ENCODE measurements at regions not wholly inside any gene's neighbourhood (a gene's known extent, or its start where the extent isn't known, plus 50 kb on each side); places are given as distances from the start of the nearest gene placed in this dataset.
"Not testable (repeated sequence)": the region's sequence is repeated elsewhere in the genome, so short reads cannot be mapped to it uniquely, and the experiment has no call there.

DNA sequence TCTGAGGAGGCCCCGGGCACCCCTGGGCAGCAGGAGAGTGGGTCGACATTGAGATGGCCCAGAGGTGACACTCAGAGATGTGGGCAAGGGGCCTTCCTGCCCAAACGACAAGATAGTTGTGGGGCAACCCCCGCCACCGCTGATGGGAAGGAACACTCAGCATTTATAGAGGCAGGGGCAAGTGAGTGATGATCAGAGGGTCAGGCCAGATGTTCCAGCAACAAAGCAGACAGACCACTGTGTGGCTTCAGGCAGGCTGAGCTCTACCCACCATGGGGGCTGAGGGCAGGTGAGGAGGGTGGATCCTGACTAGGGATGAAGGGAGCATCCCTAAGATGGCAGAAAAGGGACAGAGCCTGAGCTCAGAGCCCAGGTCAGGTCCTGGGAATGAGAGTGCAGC, 362.7 kb downstream of the PTPRU start:
- H3K4me3 ChIP-seq (ENCODE audit: low read depth, low read length) = no peak overlapping the region

DNA sequence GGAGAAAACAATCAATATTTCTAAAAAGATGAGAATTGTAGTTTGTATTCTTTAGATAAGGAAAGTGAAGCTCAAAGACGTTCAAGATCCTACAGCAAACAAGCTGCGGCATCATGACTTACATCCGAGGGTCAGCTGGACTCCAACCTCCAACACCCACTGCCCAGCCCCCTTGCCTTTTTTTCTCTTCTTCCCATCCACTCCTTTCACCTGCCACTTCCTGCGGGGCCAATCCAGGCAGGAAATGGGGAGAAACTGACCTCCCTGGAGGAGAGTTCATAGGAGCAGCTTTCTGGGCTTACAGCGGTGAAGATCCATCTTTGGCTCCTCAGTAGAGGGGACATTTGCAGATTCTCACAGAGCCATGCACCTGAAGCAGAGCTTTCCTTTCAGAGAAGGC, 361.5 kb downstream of the PTPRU start:
- H3K4me3 ChIP-seq (ENCODE audit: low read depth, low read length) = no peak overlapping the region

DNA sequence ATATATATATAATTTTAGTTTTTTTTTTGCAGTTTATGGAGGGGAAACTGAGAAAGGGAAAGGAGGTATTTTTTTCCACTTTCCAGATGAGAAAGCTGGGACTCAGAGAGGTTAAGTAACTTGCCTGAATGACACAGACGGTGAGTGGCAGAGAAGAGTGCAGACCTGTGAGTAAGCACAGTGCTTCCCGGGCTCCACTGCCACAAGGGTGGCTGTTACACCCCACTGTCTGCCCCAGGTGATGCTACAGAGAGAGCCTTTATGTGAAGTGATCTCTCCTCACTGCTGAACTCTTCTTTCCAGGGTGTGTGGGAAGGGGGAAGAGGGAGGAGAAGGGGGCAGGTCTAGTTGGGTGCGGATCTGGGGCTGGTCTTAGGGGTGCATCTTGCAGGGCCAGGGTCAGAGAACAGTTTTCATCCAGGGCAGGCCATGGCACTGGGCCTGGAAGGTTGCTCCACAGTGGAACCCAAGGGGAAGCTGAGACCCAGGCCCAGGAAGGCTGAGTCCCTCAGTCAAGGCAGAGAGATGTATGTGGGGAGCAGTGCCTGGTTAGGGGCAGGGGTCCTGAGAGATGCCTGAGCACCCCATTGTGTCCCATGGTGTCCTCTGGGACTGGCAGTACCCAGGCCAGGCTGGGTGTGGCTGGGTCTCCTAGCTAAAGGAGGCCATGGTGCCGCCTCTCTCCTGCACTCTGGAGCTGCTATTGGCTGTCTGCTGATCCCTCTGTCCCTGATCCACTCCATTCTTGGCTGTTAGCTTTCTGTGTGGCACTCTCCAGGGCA, 357.5 kb downstream of the PTPRU start:
- no peak overlapping the region for H3K4me3 ChIP-seq (ENCODE audit: low read depth, low read length)

DNA sequence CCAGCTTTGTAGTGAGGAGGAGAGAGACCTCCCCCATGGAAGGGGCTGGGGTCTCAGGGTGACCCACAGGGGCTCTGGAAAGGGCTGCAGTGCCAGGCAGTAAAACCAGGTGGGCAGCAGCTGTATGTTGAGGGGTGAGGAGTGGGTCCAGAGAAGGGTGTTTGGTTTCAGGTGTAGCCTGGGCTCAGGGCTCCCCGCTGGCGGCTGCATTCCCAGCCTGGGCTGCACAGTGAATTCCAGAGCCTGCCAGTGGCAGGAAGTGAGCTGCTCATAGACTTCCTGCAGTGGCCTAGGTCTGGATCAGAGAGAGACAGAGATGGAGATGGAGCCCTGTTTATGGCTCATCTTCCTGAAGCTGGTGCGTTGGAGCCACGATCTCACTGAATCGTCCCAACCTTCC, 356.4 kb downstream of the PTPRU start:
- no peak overlapping the region for H3K4me3 ChIP-seq (ENCODE audit: low read depth, low read length)

DNA sequence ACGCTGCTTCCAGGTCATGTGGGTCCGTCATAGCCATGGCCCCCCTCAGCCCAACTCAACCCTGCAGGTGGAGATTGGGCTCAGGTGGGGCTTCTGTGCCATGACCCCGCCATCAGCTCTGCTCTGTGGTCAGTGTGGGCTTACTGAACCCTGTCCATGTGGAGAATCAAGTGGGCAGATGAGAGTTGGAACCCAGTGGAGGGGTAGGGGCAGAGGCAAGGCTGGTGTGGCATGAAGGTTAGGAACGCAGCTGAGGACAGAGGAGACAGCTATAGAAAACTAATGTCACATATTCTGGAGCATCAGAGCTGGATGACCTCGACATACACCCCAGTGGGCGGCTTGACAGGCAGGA, 355.9 kb downstream of the PTPRU start:
- no peak overlapping the region for H3K4me3 ChIP-seq (ENCODE audit: low read depth, low read length)

DNA sequence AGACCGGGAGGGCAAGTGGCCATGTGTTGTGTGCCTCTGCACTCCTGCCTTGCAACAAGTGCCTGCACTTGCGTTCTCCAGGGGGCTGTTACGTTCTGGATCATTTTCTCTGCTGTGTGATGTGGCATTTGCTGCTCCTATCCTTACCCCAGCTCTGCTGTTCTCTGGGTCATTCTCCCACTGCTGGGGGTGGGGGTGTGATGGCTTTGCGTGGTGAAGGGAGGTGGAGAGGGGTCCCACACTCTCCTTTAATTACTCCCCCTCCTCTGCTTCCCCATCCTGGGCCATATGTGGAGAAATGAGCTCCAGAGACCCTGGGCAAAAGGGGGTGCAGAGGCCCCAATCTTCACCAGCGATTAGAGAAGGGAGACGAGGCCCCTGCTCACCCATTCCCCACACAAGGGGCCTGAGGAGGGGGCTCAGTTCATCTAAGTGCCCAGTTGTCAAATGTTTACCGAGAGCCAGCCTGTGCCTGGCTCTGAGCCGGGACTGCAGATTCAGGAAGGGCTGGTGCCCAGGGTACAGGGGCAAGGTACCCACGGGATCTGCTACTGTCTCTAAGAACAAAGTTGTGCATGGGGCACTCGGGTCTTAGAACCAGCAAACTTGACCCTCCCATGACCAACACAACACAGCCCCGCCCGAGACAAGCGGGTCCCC, 355.4 kb downstream of the PTPRU start:
- H3K4me3 ChIP-seq (ENCODE audit: low read depth, low read length) = no peak overlapping the region

DNA sequence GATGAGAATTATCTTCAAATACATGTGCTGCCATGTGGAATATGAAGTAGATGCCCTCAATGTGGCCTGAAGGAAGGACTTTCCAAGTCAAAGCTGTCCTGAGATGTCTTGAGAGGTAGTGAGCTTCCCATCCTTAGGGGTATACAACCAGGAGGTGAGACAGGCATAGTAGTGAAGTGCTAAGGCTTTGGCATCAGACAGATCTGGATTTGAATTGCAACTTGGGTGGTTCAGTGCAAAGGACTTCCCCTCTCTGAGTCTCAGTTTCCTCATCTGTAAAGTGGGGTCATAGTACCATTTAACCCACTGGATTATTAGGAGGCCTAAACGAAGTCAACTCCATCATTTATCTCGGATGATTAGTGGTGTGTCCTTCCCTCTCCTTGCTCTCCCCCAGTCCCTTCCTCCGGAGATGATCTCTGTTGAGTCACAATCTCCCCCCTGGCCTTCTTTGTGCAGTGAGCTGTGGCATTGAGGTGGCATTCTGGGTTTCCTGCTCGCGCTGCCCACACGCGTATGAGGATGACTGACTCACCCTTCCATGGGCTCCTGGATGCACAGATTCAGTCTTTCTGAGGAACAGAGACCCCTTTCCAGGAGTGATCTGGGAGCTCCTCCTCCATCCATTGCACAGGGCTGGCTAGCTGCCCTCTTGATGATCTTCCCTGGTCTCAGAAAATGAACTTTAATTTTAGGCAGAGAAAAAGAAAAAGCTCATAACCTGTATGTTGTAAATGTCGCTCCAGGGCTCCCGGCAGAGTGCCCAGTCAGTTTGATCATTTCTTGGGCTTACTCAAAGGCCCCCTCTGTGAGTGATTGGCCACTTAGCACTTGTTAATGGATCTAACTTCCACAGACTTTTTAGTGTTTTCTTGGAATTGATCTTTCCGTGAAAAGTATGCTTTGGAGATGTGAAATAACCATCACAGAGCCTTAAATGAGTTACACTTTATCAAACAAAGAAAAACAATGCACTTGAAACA, 354.6 kb downstream of the PTPRU start:
- H3K4me3 ChIP-seq (ENCODE audit: low read depth, low read length) = no peak overlapping the region

DNA sequence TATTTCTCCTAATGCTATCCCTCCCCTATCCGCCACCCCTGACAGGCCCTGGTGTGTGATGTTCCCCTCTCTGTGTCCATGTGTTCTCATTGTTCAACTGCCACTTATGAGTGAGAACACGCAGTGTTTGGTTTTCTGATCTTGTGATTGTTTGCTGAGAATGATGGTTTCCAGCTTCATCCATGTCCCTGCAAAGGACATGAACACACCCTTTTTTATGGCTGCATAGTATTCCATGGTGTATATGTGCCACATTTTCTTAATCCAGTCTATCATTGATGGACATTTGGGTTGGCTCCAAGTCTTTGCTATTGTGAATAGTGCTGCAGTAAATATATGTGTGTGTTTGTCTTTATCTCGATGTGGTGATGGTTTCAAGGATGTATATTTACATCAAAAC, 353.4 kb downstream of the PTPRU start:
- H3K4me3 ChIP-seq (ENCODE audit: low read depth, low read length) = not testable (repeated sequence)

DNA sequence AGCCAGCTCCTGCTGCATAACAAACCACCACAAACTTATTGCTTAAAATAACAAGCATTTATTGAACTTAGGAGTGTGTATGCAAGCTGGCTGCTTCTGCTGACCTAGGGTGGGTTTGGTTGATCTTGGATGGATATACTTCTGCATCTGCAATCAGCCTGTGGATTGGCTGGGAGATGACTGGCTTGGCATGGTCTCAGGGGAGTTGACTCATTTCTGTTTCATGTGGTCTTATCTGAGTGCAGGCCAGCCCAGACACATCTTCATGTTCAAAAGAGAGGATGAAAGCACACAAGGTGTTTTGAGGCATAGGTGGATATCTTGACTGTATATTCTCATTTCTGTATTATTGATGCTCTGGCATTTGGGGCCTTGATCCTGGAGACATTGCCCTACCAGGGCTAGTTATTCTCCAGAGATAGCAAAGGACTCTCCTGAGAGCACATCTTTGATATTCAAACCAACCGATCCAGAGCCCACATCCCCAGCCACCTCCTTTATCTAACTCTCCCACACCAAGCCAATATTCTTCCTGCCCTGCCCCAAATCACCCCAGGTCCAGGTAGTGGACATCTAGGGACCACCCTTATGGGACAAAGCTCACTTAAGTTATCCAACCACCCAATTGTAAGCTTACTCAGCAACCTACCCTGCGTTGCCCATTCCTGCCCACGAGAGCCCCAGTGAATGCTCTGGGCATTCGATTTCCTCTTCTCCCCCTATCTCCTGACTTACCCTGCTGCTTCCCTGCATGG, 350.8 kb downstream of the PTPRU start:
- no peak overlapping the region for H3K4me3 ChIP-seq (ENCODE audit: low read depth, low read length)

DNA sequence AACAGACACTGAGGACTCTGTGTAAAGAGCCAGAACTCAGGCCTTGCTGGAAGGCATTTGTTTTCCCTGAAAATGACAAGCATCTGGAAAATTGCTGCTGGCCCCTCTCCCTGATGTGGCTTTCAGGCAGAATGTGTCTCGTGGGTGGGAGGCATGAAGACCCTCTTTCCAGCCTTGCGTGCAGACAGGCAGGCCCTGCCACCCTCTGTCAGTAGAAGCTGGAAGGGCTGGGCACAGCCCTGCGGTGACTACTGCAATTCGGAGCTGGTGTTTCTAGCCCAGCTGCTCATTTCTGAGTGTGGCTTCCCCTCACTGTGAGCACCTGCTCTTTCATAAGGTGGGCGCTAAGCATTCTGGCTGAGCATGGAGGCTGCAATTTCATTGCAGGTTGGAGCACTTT, 349.9 kb downstream of the PTPRU start:
- no peak overlapping the region for H3K4me3 ChIP-seq (ENCODE audit: low read depth, low read length)

DNA sequence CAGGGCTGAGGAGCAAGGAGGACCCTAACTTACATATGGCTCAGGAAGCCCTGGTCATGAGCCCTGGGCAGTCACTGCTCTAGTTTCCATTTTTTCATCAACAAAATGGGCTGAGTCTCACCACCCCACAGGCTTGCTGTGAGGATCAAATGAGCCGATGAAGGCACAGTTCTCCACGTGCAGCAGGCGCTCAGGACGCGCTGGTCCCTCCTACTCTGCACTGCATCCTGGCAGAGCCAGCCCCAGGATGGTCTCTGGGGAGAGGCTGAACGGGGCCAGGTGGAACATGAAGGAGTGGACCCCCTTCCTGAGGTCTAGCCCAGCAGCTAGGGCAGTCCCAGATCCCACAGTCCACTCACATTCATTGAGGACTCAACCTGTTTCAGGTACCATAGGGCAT, 349.3 kb downstream of the PTPRU start:
- H3K4me3 ChIP-seq (ENCODE audit: low read depth, low read length) = no peak overlapping the region

DNA sequence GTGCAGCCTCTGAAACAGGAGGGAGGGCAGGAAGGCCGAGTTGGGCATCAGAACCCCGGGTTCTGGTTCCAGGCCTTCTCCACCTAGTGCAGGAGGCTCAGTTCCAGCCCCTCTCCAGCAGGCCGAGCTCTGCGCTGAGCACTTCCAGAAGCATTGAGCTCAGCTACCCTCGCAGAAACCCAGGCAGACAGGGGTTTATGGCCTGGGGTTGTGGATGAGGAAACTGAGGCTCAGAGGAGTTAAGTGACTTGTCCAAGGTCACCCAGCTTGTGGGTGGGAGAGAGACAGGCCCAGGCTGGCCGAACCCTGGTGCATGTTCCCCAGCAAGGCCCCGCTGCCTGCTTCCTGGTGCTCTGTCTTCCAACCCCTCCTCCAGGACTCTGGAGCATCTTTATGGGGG, 348.9 kb downstream of the PTPRU start:
- no peak overlapping the region for H3K4me3 ChIP-seq (ENCODE audit: low read depth, low read length)

DNA sequence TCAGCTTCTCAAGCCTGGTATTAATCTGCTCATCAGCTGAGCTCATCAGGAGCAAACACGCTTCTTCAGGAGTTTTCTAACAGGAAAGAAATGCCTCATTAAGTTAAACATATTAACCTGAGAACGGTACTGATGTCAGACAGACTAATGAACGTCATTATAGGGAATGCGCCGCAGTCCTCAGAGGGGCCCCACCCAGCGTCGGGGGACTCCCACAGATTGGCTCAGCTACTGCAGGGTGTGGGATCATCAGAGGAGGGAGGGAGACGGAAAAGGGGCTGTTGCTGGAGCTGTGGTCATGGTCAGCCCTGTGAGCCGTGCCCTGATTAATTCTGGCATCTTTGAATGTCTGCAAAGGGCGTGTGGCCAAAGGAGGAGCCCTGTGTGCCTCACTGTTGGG, 348.5 kb downstream of the PTPRU start:
- H3K4me3 ChIP-seq (ENCODE audit: low read depth, low read length) = no peak overlapping the region

DNA sequence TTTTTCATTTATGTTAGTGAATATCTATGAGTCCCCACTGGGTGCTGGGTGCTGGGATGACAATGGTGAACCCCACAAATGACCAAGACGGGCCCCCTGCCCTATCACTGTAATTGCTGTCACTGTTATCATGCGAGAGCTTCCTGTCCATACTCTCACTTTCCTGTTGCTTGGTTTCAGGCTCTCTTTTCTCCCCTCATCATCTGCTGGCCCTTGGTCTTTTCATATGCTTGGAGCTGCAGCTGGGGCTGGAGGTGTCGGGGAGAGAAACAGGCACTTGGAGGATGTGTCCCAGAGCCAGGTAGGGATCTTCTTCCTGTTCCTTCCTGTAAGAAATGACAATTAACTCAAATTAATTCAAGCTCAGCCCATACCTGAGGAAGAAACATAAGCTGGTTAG, 348.0 kb downstream of the PTPRU start:
- H3K4me3 ChIP-seq (ENCODE audit: low read depth, low read length) = no peak overlapping the region

DNA sequence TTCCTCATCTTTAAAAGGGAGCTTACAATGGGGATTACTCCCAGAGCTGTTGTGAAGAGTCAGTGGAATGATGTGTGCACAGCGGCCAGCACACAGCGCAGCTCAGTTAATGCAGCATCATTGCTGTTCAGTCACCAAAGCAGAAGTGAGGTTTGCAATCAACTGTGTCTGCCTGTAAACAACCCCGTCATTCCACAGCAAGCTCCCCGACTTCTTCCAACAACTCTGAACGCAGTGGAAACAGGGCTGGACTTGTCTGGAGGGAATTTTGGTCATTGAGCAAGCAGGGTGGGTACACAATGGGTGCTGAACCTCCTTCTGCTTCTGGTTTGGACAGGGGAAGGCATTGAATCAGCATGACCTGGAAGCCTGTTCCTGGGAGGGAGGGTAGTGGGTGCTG, 347.4 kb downstream of the PTPRU start:
- no peak overlapping the region for H3K4me3 ChIP-seq (ENCODE audit: low read depth, low read length)

DNA sequence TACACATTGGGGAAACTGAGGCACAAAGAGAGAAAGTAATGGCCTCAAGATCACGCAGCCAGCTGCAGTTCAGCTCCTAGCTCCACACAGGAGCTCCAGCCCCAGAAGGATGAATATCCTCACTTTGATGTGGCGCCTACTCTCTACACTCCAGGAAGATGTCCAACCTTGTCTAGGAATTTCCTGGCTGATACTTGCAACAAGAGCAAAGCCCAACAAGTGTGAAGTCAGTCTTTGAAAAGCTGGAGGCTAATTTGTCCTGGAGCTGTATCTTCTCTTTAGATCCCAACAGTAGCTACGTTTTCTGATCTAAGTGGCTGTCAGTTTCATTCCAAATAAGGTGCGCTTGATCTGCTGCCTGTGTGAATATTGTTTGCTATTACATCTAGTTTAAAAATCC, 344.9 kb downstream of the PTPRU start:
- H3K4me3 ChIP-seq (ENCODE audit: low read depth, low read length) = no peak overlapping the region

DNA sequence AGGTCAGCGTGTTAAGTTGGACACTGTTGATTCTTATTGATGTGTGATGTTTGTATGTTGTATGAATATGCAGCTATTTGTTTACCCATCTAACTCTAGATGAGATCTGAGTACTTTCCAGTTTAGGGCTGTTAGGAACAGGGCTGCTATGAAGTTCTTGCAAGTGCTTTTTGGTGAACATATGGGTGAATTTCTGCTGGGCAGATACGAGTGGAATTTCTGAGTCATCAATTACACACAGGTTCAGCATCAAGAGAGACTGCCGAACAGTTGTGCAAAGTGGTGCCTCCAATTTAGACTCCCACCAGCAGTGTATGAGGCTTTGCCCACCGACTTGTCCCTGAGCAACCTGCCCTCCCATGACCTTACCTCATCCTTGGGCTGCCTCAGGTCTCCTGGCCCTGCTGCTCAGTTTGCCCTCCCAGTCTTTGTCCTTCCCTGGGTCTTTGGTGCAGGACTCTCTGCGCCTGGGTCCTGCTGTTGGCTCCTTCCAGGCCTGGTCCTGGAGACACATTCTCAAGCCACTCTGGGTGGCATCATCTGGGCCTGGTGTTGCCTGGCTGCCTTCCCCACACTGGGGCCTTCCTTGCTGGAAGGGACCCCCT, 343.6 kb downstream of the PTPRU start:
- no peak overlapping the region for H3K4me3 ChIP-seq (ENCODE audit: low read depth, low read length)

DNA sequence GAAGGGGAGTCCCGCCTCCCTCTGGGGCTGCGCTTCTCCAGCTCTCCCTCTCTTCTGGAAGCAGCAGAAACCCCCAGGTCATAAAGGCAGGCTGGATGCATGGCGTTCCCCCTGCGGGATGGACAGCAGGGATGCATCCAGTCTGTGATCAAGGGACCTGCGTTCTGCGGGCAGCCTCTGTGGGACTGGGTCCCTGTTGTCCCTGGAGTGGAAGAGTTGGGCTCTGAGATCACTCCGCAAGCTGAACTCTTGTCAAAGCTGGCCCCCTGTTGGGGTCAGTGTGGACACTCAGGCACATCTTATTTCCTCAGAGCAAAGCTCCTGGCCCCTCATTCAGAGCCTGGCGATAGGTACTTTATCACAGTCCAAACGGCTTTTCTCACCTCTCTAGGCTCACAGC, 341.2 kb downstream of the PTPRU start:
- no peak overlapping the region for H3K4me3 ChIP-seq (ENCODE audit: low read depth, low read length)

DNA sequence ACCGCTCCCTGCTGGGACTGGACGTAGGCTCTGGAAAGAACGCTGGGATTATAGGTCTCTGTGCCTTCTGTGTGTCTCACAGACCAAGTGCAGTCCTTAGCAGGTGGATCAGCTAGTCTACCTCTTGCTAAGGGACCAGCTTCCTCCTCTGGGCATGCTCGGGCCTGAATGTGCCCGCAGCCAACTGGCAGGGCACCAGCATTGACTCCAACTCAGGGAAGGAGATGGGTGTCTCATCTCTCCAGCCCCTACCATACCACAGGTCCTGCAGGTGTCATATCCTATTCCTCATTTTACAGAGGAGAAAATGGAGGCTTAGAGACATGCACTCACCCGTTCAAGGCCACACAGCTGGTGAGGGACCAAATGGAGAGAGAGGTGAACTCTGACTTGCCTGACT, 340.2 kb downstream of the PTPRU start:
- H3K4me3 ChIP-seq (ENCODE audit: low read depth, low read length) = no peak overlapping the region

DNA sequence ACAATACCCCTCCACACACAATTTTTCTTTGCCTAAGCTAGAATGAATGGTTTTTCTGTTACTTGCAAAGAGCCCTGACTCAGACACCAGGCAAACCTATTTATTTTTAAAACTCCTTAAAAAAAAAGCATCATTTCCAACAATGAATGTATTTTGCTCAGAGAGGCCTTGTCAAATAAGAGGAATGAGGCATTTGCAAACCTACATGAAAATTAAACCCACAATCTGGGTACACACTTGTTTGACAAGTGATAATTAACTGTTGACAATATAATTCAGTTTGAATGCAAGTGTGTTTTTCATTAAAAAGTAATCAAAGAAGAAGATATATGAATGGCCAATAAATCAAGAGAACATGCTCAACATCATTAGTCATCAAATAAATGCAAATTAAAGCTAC, 339.5 kb downstream of the PTPRU start:
- H3K4me3 ChIP-seq (ENCODE audit: low read depth, low read length) = no peak overlapping the region

DNA sequence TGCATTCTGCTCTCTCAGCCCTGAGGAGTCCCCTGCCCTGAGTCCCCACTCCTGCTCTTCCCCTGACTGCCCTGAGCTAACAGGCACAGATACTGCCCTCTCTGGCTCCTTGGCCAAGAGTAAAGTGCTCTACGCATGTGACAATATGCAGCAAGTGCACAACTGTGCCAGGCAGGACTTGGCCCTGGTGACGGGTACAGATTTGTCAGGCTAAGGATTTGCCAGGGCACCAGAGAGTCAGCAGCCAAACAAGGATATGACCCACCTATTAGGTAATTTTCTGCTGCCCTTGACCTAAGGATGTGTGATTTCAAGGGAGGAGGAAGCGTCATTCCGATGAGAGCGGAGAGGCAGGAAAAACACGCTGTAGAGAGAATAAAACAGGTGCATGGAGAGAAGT, 339.0 kb downstream of the PTPRU start:
- H3K4me3 ChIP-seq (ENCODE audit: low read depth, low read length) = no peak overlapping the region

Measured in iPS-11a (cell line).